Endothelial cell of umbilical vein (primary cell): ENCODE measurements at regions not wholly inside any gene's neighbourhood (a gene's known extent, or its start where the extent isn't known, plus 50 kb on each side); places are given as distances from the start of the nearest gene placed in this dataset.
A peak's percentile ranks its signal among the peaks of the same experiment; 100 is the strongest.

Experiments
- BruUV-seq: library from RNA; stranded (reverse); fragments of 400-500 nt; replicated peaks from 2 replicates; lab custom pipeline; 2021; lab: Mats Ljungman, UMichigan
- CTCF ChIA-PET: fragments of 300-600, 350-600 bp; sonication (Branson Sonifier 250); formaldehyde crosslinking; loops from one replicate; lab custom pipeline; 2021; ENCODE audit warnings: antibody characterized with exemption, inconsistent platforms; lab: Charles Lee
- POLR2A ChIA-PET: fragments of 300-600, 350-600 bp; sonication (Branson Sonifier 250); formaldehyde crosslinking; loops from one replicate; lab custom pipeline; 2021; ENCODE audit warnings: antibody characterized with exemption, inconsistent platforms; lab: Charles Lee
- DNase-seq: peaks from one replicate; pipeline ENCODE4 v3.0.0-alpha.2; 2011; ENCODE audit warnings: low read depth, low spot score
- FAIRE-seq: peaks from 2 replicates; lab custom pipeline; 2011; peaks lifted over from hg19 to GRCh38; lab: Jason Lieb, UNC
- H2AFZ ChIP-seq: 2 replicates; pipeline ENCODE4 v1.6.0; 2012; ENCODE audit warnings: low read depth, low read length, control low read depth, inconsistent platforms
- H3K27ac ChIP-seq: 2 replicates; pipeline ENCODE4 v1.5.1; 2011; ENCODE audit warnings: low read depth, mild to moderate bottlenecking, control low read depth, low read length, moderate library complexity; ENCODE audit not compliant: insufficient read depth
- H3K27me3 ChIP-seq, 2 experiments: 2 replicates each; pipeline versions ENCODE4 v1.6.0 to v1.6.1; 2011; ENCODE audit warnings: low read length in 2 of 2, mixed read lengths in 1 of 2; ENCODE audit not compliant: control insufficient read depth in 2 of 2, insufficient read depth in 2 of 2
- H3K36me3 ChIP-seq, 2 experiments: 2 replicates in 1 of 2; 3 replicates in 1 of 2; pipeline ENCODE4 v1.5.1; 2011; ENCODE audit warnings: low read length in 2 of 2, mild to moderate bottlenecking in 1 of 2, moderate library complexity in 1 of 2; ENCODE audit not compliant: control insufficient read depth in 2 of 2, insufficient read depth in 2 of 2; ENCODE audit errors: extremely low read depth in 1 of 2
- H3K4me1 ChIP-seq: 3 replicates; pipeline ENCODE4 v1.5.1; 2011; ENCODE audit warnings: mild to moderate bottlenecking, low read length; ENCODE audit not compliant: control insufficient read depth, insufficient read depth; ENCODE audit errors: extremely low read depth
- H3K4me2 ChIP-seq: 2 replicates; pipeline ENCODE4 v1.6.1; 2011; ENCODE audit warnings: low read length, control low read depth, mixed read lengths; ENCODE audit not compliant: insufficient read depth
- H3K4me3 ChIP-seq, 3 experiments: fragments of 200-600 bp in 1 of 3; sonication (generic), shearing (Covaris generic) in 1 of 3; replicated peaks in 1 of 3; 2 replicates each; pipeline ENCODE4 v1.5.1; 2011 to 2016; ENCODE audit warnings: control low read depth in 3 of 3, low read length in 3 of 3, mild to moderate bottlenecking in 2 of 3, inconsistent platforms in 1 of 3, low read depth in 1 of 3, moderate library complexity in 1 of 3; ENCODE audit not compliant: insufficient read depth in 1 of 3
- H3K79me2 ChIP-seq: 2 replicates; pipeline ENCODE4 v1.6.0; 2012; ENCODE audit warnings: low read length, inconsistent platforms; ENCODE audit not compliant: control insufficient read depth, insufficient read depth
- H3K9ac ChIP-seq: replicated peaks from 2 replicates; pipeline ENCODE3; 2011; ENCODE audit warnings: low read length, control low read depth; ENCODE audit not compliant: insufficient read depth; ENCODE audit errors: extremely low read depth
- H3K9me1 ChIP-seq: replicated peaks from 3 replicates; pipeline ENCODE4 v1.6.0; 2011; ENCODE audit warnings: mild to moderate bottlenecking, low read length; ENCODE audit not compliant: control insufficient read depth, insufficient read depth; ENCODE audit errors: extremely low read depth
- H3K9me3 ChIP-seq: replicated peaks from 2 replicates; pipeline ENCODE4 v1.5.1; 2012; ENCODE audit warnings: low read length, inconsistent platforms; ENCODE audit not compliant: control insufficient read depth, insufficient read depth
- H4K20me1 ChIP-seq: replicated peaks from 2 replicates; pipeline ENCODE3; 2011; ENCODE audit warnings: mild to moderate bottlenecking, low read length; ENCODE audit not compliant: control insufficient read depth, insufficient read depth; ENCODE audit errors: extremely low read depth
- EZH2 ChIP-seq: IDR thresholded peaks from 2 replicates; pipeline ENCODE4 v1.6.1; 2012; ENCODE audit warnings: borderline replicate concordance, low read depth, mild to moderate bottlenecking, moderate library complexity, low read length, inconsistent platforms; ENCODE audit not compliant: severe bottlenecking
- FOS ChIP-seq: IDR thresholded peaks from 2 replicates; pipeline ENCODE4 v1.6.1; 2011; ENCODE audit warnings: mild to moderate bottlenecking, low read length, moderate library complexity, borderline replicate concordance; ENCODE audit not compliant: insufficient read depth
- JUN ChIP-seq: IDR thresholded peaks from 2 replicates; pipeline ENCODE4 v1.6.1; 2011; ENCODE audit warnings: borderline replicate concordance, low read depth; ENCODE audit not compliant: insufficient read length, insufficient read depth
- MYC ChIP-seq: IDR thresholded peaks from one replicate; pipeline ENCODE4 v1.6.1; 2011; ENCODE audit warnings: mild to moderate bottlenecking, low read depth, low read length
- POLR2A ChIP-seq: IDR thresholded peaks from 2 replicates; pipeline ENCODE4 v1.6.1; 2012; ENCODE audit warnings: low read depth, mild to moderate bottlenecking, control low read depth, low read length
- dilution Hi-C: fragments of 300-500 bp; cut with MboI; formaldehyde crosslinking; loops from one replicate; pipeline ENCODE4 v1.15.0; 2019; ENCODE audit warnings: low sequenced_read_pairs; ENCODE audit not compliant: extremely low pct_ligation_motif_present
- intact Hi-C: fragments of 100-400 bp; cut with micrococcal nuclease; formaldehyde crosslinking; loops from one replicate; pipeline ENCODE4 v1.10.0; 2022
- TF ChIP-seq, protein P1 (sequence below), 2 donors: IDR thresholded peaks; 1 replicate in 1 of 2; 2 replicates in 1 of 2; pipeline ENCODE4 v1.5.1; 2011; ENCODE audit warnings: low read length in 2 of 2, mild to moderate bottlenecking in 2 of 2, moderate library complexity in 2 of 2, control low read depth in 1 of 2, inconsistent platforms in 1 of 2, low read depth in 1 of 2; ENCODE audit not compliant: insufficient read depth in 1 of 2; ENCODE audit errors: extremely low read depth in 1 of 2
- TF ChIP-seq, protein P2 (sequence below): IDR thresholded peaks from 2 replicates; pipeline ENCODE4 v1.6.1; 2011; ENCODE audit not compliant: insufficient read depth, insufficient read length

GRCh38 chr11:119484741-119485605 is 62.0 kb upstream of the THY1 start:
- Histone ChIP-seq H4K20me1 (no peaks in the 10 kb centered on the region), H3K36me3 (no peaks in the 10 kb centered on the region), H3K9me1 (no peaks in the 10 kb centered on the region), H3K9ac (no peak overlapping the region), H2AFZ (no peak overlapping the region), H3K9me3 (no peaks in the 10 kb centered on the region), H3K27ac (no peak overlapping the region), H3K4me2 (no peak overlapping the region), H3K27me3 (peaks cover 0 to 2% of the 10 kb centered on the region in 2 experiments), H3K79me2 (no peaks in the 10 kb centered on the region), H3K4me3 (no peak overlapping the region), H3K4me1 (no peaks in the 10 kb centered on the region)
- TF ChIP-seq, protein P1, sequence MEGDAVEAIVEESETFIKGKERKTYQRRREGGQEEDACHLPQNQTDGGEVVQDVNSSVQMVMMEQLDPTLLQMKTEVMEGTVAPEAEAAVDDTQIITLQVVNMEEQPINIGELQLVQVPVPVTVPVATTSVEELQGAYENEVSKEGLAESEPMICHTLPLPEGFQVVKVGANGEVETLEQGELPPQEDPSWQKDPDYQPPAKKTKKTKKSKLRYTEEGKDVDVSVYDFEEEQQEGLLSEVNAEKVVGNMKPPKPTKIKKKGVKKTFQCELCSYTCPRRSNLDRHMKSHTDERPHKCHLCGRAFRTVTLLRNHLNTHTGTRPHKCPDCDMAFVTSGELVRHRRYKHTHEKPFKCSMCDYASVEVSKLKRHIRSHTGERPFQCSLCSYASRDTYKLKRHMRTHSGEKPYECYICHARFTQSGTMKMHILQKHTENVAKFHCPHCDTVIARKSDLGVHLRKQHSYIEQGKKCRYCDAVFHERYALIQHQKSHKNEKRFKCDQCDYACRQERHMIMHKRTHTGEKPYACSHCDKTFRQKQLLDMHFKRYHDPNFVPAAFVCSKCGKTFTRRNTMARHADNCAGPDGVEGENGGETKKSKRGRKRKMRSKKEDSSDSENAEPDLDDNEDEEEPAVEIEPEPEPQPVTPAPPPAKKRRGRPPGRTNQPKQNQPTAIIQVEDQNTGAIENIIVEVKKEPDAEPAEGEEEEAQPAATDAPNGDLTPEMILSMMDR (IDR thresholded peaks at IDR 0.05; ENCODE audit: extremely low read depth in 1 of 2, insufficient read depth in 1 of 2, low read depth in 1 of 2, low read length in 2 of 2), result peak; percentile 7 to 21
- no peak for TF ChIP-seq FOS
- no peak for FAIRE-seq
- ChIA-PET CTCF (interaction anchor here (1.3 kb wide), 1 partner anchor 244 kb away, joined by 4 read pairs; the partner anchor contains the start of gene NECTIN1), POLR2A (no interaction called here)
- dilution Hi-C loops (no loop called here), intact Hi-C loops (loop anchor here (5.0 kb wide), 1 partner anchor 157 kb away; no protein-coding TSS in a partner anchor)
- DNase-seq, result no peak
- no TSS peak for BruUV-seq

DNA sequence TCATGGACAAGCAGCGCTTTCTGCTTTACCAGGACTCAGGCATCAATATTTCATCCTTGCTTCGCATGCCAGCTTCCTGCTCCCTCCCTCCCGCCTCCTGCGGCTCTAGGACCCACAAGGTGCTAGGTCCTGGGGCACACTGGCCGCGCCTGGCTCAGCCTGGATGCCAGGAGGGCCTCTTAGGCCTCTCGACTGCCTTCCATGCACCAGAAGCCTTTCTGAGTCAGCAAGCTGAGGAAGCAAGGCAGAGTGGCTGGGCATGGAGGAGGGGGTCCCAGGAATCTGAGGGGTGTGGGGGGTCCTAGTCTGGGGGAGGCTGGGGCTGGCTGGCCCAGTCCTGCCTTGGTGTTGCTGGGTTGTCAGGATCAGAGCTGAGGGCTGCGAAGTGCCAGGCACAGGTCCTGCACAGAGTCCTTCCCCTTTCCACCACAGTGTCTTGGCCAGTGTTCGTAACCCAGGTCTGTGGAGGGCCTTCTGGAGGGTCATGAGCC is 61.0 kb upstream of the THY1 start:
- TF ChIP-seq POLR2A (no peak), MYC (no peak), EZH2 (no peak), JUN (no peak)
- TF ChIP-seq, protein P1 (IDR thresholded peaks at IDR 0.05; ENCODE audit: extremely low read depth in 1 of 2, insufficient read depth in 1 of 2, low read depth in 1 of 2, low read length in 2 of 2), result no peak
- TF ChIP-seq, protein P2, sequence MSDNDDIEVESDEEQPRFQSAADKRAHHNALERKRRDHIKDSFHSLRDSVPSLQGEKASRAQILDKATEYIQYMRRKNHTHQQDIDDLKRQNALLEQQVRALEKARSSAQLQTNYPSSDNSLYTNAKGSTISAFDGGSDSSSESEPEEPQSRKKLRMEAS, result no peak
- H3K4me3 ChIP-seq, result no peak overlapping the region
- DNase-seq, result no peak
- no TSS peak for BruUV-seq
- no peak for FAIRE-seq
- H4K20me1 ChIP-seq, result no peaks in the 10 kb centered on the region
- H3K4me1 ChIP-seq, result no peaks in the 10 kb centered on the region
- dilution Hi-C loops (no loop called here), intact Hi-C loops (loop anchor here (5.0 kb wide), 1 partner anchor 158 kb away; no protein-coding TSS in a partner anchor)
- H3K27ac ChIP-seq, result no peak overlapping the region
- H3K36me3 ChIP-seq, result no peaks in the 10 kb centered on the region
- no peaks in the 10 kb centered on the region for H3K9me3 ChIP-seq
- H3K9me1 ChIP-seq, result no peaks in the 10 kb centered on the region
- peaks cover 0 to 2% of the 10 kb centered on the region in 2 experiments for H3K27me3 ChIP-seq
- no peak overlapping the region for H3K4me2 ChIP-seq
- no peaks in the 10 kb centered on the region for H3K79me2 ChIP-seq
- H3K9ac ChIP-seq, result no peak overlapping the region
- ChIA-PET CTCF (interaction anchor here (1.2 to 1.3 kb wide), 2 partner anchors 245 to 625 kb away, joined by 3 to 4 read pairs; partner anchors contain the start of gene NECTIN1), POLR2A (interaction anchor here (0.8 kb wide), 1 partner anchor 40 kb away, joined by 4 read pairs; no protein-coding TSS in a partner anchor)
- no peak overlapping the region for H2AFZ ChIP-seq
